ENCODE measurements at regions not wholly inside any gene's neighbourhood (a gene's known extent, or its start where the extent isn't known, plus 50 kb on each side); places are given as distances from the start of the nearest gene placed in this dataset. TPM values are rescaled to one million over a fixed set of nuclear protein-coding genes. Genes with fewer than 3 reads are reported as not detected.

Small RNA genes in the stretch of these regions (small RNA-seq; reads per million reads assigned to genes)
- gene MIR3680-2 (ENCODE audit: low replicate concordance), result not detected
